ENCODE measurements at regions not wholly inside any gene's neighbourhood (a gene's known extent, or its start where the extent isn't known, plus 50 kb on each side); places are given as distances from the start of the nearest gene placed in this dataset.

DNA sequence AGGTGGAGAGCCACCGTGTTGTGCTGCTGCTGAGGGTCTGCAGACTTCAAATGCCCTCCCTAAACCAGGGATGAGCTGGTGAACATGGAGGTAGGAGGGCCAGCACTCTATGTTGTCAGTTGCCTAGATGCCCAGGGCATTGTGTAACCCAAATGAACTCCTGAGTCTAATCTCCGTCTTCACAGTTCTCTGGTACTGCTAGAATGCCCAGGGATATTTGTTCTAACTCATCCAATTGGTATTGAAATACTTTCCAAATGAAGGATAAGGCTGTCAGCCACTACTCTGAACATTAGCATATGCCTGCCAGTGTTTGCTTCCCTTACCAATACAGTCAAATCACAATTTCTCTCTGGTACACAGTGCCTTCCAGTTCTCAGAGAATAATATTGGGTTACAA lies 492.6 kb downstream of the SLC4A3 start:
- no peaks in the 10 kb centered on the region for H3K4me1 ChIP-seq (ENCODE audit: insufficient read depth, low read length)
- no peaks in the 10 kb centered on the region for H3K4me1 Mint-ChIP-seq (ENCODE audit: low read depth)

DNA sequence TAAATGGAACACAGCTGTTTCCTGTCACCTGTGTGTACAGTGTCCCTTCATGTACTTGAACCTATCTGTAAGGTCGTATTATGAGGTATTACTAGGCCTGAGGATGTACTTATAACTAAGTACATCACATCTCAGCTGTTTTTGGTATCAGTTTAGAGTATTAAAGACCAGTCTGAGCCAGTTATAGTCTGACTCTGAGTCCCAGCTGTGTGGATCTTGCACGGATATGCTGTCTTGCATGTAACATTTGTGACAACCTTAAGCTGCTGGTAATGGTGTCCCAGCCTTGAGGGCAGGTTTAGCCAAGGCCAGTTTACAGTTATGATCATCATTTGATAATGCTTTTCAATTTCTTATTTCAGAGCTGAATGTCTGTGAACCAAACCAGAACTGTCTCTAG lies 496.3 kb downstream of the SLC4A3 start:
- Histone ChIP-seq H3K27me3 (ENCODE audit: control insufficient read depth in 1 of 2, insufficient read depth in 2 of 2, low read length in 2 of 2) (no peaks in the 10 kb centered on the region), H3K9me3 (ENCODE audit: control insufficient read depth in 1 of 2, insufficient read depth in 1 of 2, low read length in 2 of 2) (no peaks in the 10 kb centered on the region), H3K4me1 (ENCODE audit: insufficient read depth, low read length) (no peaks in the 10 kb centered on the region), H3K27ac (ENCODE audit: low read depth in 1 of 2, low read length in 2 of 2) (no peak overlapping the region), H3K4me3 (ENCODE audit: low read length) (no peak overlapping the region), H3K36me3 (ENCODE audit: insufficient read depth, low read length) (no peaks in the 10 kb centered on the region)
- ChIA-PET POLR2A (no interaction called here), CTCF (no interaction called here)
- Mint-ChIP-seq H3K4me1 (ENCODE audit: low read depth) (no peaks in the 10 kb centered on the region), H3K36me3 (ENCODE audit: low read depth) (no peaks in the 10 kb centered on the region), H3K4me3 (no peak overlapping the region), H3K9me3 (no peaks in the 10 kb centered on the region), H3K27ac (no peak overlapping the region), H3K27me3 (no peaks in the 10 kb centered on the region)
- TF ChIP-seq, protein P1, sequence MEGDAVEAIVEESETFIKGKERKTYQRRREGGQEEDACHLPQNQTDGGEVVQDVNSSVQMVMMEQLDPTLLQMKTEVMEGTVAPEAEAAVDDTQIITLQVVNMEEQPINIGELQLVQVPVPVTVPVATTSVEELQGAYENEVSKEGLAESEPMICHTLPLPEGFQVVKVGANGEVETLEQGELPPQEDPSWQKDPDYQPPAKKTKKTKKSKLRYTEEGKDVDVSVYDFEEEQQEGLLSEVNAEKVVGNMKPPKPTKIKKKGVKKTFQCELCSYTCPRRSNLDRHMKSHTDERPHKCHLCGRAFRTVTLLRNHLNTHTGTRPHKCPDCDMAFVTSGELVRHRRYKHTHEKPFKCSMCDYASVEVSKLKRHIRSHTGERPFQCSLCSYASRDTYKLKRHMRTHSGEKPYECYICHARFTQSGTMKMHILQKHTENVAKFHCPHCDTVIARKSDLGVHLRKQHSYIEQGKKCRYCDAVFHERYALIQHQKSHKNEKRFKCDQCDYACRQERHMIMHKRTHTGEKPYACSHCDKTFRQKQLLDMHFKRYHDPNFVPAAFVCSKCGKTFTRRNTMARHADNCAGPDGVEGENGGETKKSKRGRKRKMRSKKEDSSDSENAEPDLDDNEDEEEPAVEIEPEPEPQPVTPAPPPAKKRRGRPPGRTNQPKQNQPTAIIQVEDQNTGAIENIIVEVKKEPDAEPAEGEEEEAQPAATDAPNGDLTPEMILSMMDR (IDR thresholded peaks at IDR 0.05) = no peak
- intact Hi-C loops (cut with DNase I, micrococcal nuclease) = no loop called here
- ATAC-seq (ENCODE audit: poor library complexity) (no peak), DNase-seq (no peak)

More for the DNA sequence above, 492.6 kb downstream of the SLC4A3 start:
- TF ChIP-seq, protein P1 (IDR thresholded peaks at IDR 0.05) = no peak
- H3K36me3 ChIP-seq (ENCODE audit: insufficient read depth, low read length) = no peaks in the 10 kb centered on the region
- H3K4me3 ChIP-seq (ENCODE audit: low read length) = no peak overlapping the region
- no peaks in the 10 kb centered on the region for H3K27me3 ChIP-seq (ENCODE audit: control insufficient read depth in 1 of 2, insufficient read depth in 2 of 2, low read length in 2 of 2)
- POLR2A ChIA-PET = no interaction called here
- no peaks in the 10 kb centered on the region for H3K36me3 Mint-ChIP-seq (ENCODE audit: low read depth)
- H3K4me3 Mint-ChIP-seq = no peak overlapping the region
- CTCF ChIA-PET = no interaction called here
- H3K27me3 Mint-ChIP-seq = no peaks in the 10 kb centered on the region
- H3K9me3 ChIP-seq (ENCODE audit: control insufficient read depth in 1 of 2, insufficient read depth in 1 of 2, low read length in 2 of 2) = peaks cover 0 to 3% of the 10 kb centered on the region in 2 experiments
- no peak overlapping the region for H3K27ac Mint-ChIP-seq
- peaks cover 13% of the 10 kb centered on the region for H3K9me3 Mint-ChIP-seq
- no peak overlapping the region for H3K27ac ChIP-seq (ENCODE audit: low read depth in 1 of 2, low read length in 2 of 2)
- DNase-seq (no peak), ATAC-seq (ENCODE audit: poor library complexity) (no peak)
- intact Hi-C loops (cut with DNase I, micrococcal nuclease) = no loop called here

DNA sequence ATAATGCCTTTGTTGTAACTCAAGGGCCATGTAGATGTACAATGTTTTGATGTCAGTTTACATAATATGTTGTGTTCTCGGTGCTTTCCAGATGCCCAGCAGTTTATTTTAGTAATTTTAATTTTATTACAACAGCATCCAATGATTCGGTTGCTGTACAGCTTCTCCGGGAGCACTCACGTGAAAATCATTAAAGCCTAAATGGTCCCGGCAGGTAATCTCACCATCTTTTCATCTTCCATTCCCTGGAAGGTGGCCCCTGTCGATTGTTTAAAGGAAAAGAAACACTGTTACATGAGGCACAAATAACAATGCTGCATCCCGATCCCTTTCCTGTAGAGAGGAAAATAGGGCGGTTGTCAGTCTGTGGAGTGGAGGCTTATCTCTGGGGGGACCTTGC lies 498.1 kb downstream of the SLC4A3 start:
- intact Hi-C loops (cut with DNase I, micrococcal nuclease) = no loop called here
- DNase-seq (no peak), ATAC-seq (ENCODE audit: poor library complexity) (no peak)
- CTCF ChIA-PET = no interaction called here
- H3K27ac Mint-ChIP-seq = no peak overlapping the region
- H3K36me3 ChIP-seq (ENCODE audit: insufficient read depth, low read length) = no peaks in the 10 kb centered on the region
- peaks cover 0 to 4% of the 10 kb centered on the region in 2 experiments for H3K9me3 ChIP-seq (ENCODE audit: control insufficient read depth in 1 of 2, insufficient read depth in 1 of 2, low read length in 2 of 2)
- no peaks in the 10 kb centered on the region for H3K27me3 ChIP-seq (ENCODE audit: control insufficient read depth in 1 of 2, insufficient read depth in 2 of 2, low read length in 2 of 2)
- POLR2A ChIA-PET = no interaction called here
- H3K4me1 ChIP-seq (ENCODE audit: insufficient read depth, low read length) = no peaks in the 10 kb centered on the region
- no peaks in the 10 kb centered on the region for H3K27me3 Mint-ChIP-seq
- TF ChIP-seq, protein P1 (IDR thresholded peaks at IDR 0.05) = no peak
- no peak overlapping the region for H3K4me3 Mint-ChIP-seq
- H3K4me3 ChIP-seq (ENCODE audit: low read length) = no peak overlapping the region
- no peaks in the 10 kb centered on the region for H3K36me3 Mint-ChIP-seq (ENCODE audit: low read depth)
- no peak overlapping the region for H3K27ac ChIP-seq (ENCODE audit: low read depth in 1 of 2, low read length in 2 of 2)
- H3K4me1 Mint-ChIP-seq (ENCODE audit: low read depth) = no peaks in the 10 kb centered on the region
- peaks cover 1% of the 10 kb centered on the region for H3K9me3 Mint-ChIP-seq
